A673 (cell line): ENCODE measurements at regions not wholly inside any gene's neighbourhood (a gene's known extent, or its start where the extent isn't known, plus 50 kb on each side); places are given as distances from the start of the nearest gene placed in this dataset.

Experiments used
- BruUV-seq: library from RNA; stranded (reverse); fragments of 400-500 nt; replicated peaks from 2 replicates; lab custom pipeline; 2021; lab: Mats Ljungman, UMichigan
- CTCF ChIA-PET: fragments of 300-600 bp; sonication (Branson Sonifier 250); formaldehyde crosslinking; loops from one replicate; lab custom pipeline; 2022; ENCODE audit warnings: antibody characterized with exemption; lab: Charles Lee
- POLR2A ChIA-PET: fragments of 300-600 bp; sonication (Branson Sonifier 250); formaldehyde crosslinking; loops from one replicate; lab custom pipeline; 2022; ENCODE audit warnings: antibody characterized with exemption; ENCODE audit not compliant: low non-redundant PET; lab: Charles Lee
- DNase-seq: peaks from one replicate; pipeline ENCODE4 v3.0.0-alpha.2; 2015; ENCODE audit warnings: low spot score
- H3K27ac ChIP-seq: fragments of 200-600 bp; sonication (generic); 2 replicates; pipeline ENCODE4 v1.5.1; 2016; ENCODE audit warnings: mixed run types, low read depth, mild to moderate bottlenecking, mixed read lengths, antibody characterized with exemption, low read length; ENCODE audit not compliant: poor library complexity, severe bottlenecking
- H3K27me3 ChIP-seq: fragments of 200-600 bp; sonication (generic); replicated peaks from 2 replicates; pipeline ENCODE4 v1.6.1; 2017; ENCODE audit warnings: mixed run types, low read depth, mild to moderate bottlenecking, mixed read lengths, antibody characterized with exemption, low read length; ENCODE audit not compliant: insufficient read depth, poor library complexity
- H3K36me3 ChIP-seq: fragments of 200-600 bp; sonication (generic); 2 replicates; pipeline ENCODE4 v1.6.1; 2016; ENCODE audit warnings: mixed run types, mild to moderate bottlenecking, mixed read lengths, antibody characterized with exemption, low read length; ENCODE audit not compliant: insufficient read depth, poor library complexity, severe bottlenecking
- H3K4me1 ChIP-seq: fragments of 200-600 bp; sonication (generic); 2 replicates; pipeline ENCODE4 v1.6.1; 2017; ENCODE audit warnings: mixed run types, mild to moderate bottlenecking, mixed read lengths, antibody characterized with exemption, low read length; ENCODE audit not compliant: insufficient read depth, poor library complexity, severe bottlenecking
- H3K4me3 ChIP-seq: fragments of 200-600 bp; sonication (generic); 2 replicates; pipeline ENCODE4 v1.5.1; 2016; ENCODE audit warnings: low read depth, mixed run types, mild to moderate bottlenecking, mixed read lengths, low read length; ENCODE audit not compliant: poor library complexity, severe bottlenecking
- H3K9me3 ChIP-seq: fragments of 200-600 bp; sonication (generic); 2 replicates; pipeline ENCODE4 v1.6.1; 2016; ENCODE audit warnings: mixed run types, low read depth, mild to moderate bottlenecking, mixed read lengths, antibody characterized with exemption, low read length; ENCODE audit not compliant: poor library complexity, severe bottlenecking
- CTCF ChIP-seq: fragments of 300-800, 200-600 bp; sonication (generic); conservative IDR thresholded peaks from 2 replicates; pipeline ENCODE4 v1.5.1; 2017; ENCODE audit warnings: low read depth, mild to moderate bottlenecking, antibody characterized with exemption, low read length, moderate library complexity, mixed read lengths
- EZH2 ChIP-seq: fragments of 200-600 bp; sonication (generic); IDR thresholded peaks from 2 replicates; pipeline ENCODE4 v1.6.1; 2017; ENCODE audit warnings: borderline replicate concordance, low read depth, mild to moderate bottlenecking, mixed read lengths, antibody characterized with exemption, low read length; ENCODE audit not compliant: poor library complexity, severe bottlenecking
- intact Hi-C: fragments of 100-400 bp; cut with micrococcal nuclease; formaldehyde crosslinking; loops from one replicate; pipeline ENCODE4 v1.10.0; 2022; ENCODE audit not compliant: unreplicated experiment

GRCh38 chr14:24744641-24745040, 110.7 kb upstream of the GZMB start:
- no peak for DNase-seq
- Histone ChIP-seq H3K4me1 (no peaks in the 10 kb centered on the region), H3K9me3 (no peaks in the 10 kb centered on the region), H3K36me3 (no peaks in the 10 kb centered on the region), H3K4me3 (no peak overlapping the region), H3K27me3 (no peaks in the 10 kb centered on the region), H3K27ac (no peak overlapping the region)
- ChIA-PET CTCF (no interaction called here), POLR2A (no interaction called here)
- BruUV-seq, result no TSS peak
- intact Hi-C loops, result no loop called here
- TF ChIP-seq EZH2, result no peak
- no peak for TF ChIP-seq CTCF

GRCh38 chr14:24741871-24742270, 107.9 kb upstream of the GZMB start:
- H3K4me3 ChIP-seq, result no peak overlapping the region
- no peak for TF ChIP-seq EZH2
- no peaks in the 10 kb centered on the region for H3K36me3 ChIP-seq
- no peak overlapping the region for H3K27ac ChIP-seq
- H3K9me3 ChIP-seq, result no peaks in the 10 kb centered on the region
- no peak for DNase-seq
- intact Hi-C loops, result no loop called here
- ChIA-PET POLR2A (no interaction called here), CTCF (no interaction called here)
- no peaks in the 10 kb centered on the region for H3K27me3 ChIP-seq
- no TSS peak for BruUV-seq
- no peaks in the 10 kb centered on the region for H3K4me1 ChIP-seq

- intact Hi-C loops, result loop anchor here (2.0 to 5.0 kb wide), 3 partner anchors 306 to 671 kb away; no protein-coding TSS in a partner anchor
- Histone ChIP-seq H3K9me3 (no peaks in the 10 kb centered on the region), H3K27ac (no peak overlapping the region), H3K4me1 (no peaks in the 10 kb centered on the region), H3K36me3 (no peaks in the 10 kb centered on the region), H3K27me3 (no peaks in the 10 kb centered on the region), H3K4me3 (no peak overlapping the region)
- ChIA-PET POLR2A (no interaction called here), CTCF (no interaction called here)
- TF ChIP-seq CTCF (no peak), EZH2 (no peak)
- no TSS peak for BruUV-seq
- DNase-seq, result no peak
These were observed 102.1 kb upstream of the GZMB start for GRCh38 chr14:24735984-24736630.
